Vagina (tissue), 2 donors: ENCODE measurements at regions not wholly inside any gene's neighbourhood (a gene's known extent, or its start where the extent isn't known, plus 50 kb on each side); places are given as distances from the start of the nearest gene placed in this dataset.

ENCODE experiments used
- POLR2A ChIP-seq, 2 donors: fragments of 450-650 bp; IDR thresholded peaks; one replicate each; pipeline ENCODE4 v1.6.1; 2017; ENCODE audit warnings: antibody characterized with exemption in 2 of 2, mild to moderate bottlenecking in 2 of 2, moderate library complexity in 2 of 2
- POLR2AphosphoS5 ChIP-seq, 2 donors: sonication (generic); formaldehyde crosslinking; IDR thresholded peaks; one replicate each; pipeline ENCODE4 v1.9.0; 2017; ENCODE audit warnings: antibody characterized with exemption in 2 of 2, mild to moderate bottlenecking in 2 of 2, low read depth in 1 of 2; ENCODE audit not compliant: insufficient read depth in 1 of 2
- TF ChIP-seq, protein P1 (sequence below), 3 experiments: fragments of 450-650 bp in 2 of 3; fragments of 200-600 bp in 1 of 3; sonication (generic) in 1 of 3; IDR thresholded peaks; one replicate each; pipeline ENCODE4 v1.5.1; 2017 to 2019; ENCODE audit warnings: antibody characterized with exemption in 3 of 3, mild to moderate bottlenecking in 2 of 3, moderate library complexity in 2 of 3

GRCh38 chr5:2684606-2685005, 66.9 kb downstream of the IRX2 start:
- TF ChIP-seq, protein P1, sequence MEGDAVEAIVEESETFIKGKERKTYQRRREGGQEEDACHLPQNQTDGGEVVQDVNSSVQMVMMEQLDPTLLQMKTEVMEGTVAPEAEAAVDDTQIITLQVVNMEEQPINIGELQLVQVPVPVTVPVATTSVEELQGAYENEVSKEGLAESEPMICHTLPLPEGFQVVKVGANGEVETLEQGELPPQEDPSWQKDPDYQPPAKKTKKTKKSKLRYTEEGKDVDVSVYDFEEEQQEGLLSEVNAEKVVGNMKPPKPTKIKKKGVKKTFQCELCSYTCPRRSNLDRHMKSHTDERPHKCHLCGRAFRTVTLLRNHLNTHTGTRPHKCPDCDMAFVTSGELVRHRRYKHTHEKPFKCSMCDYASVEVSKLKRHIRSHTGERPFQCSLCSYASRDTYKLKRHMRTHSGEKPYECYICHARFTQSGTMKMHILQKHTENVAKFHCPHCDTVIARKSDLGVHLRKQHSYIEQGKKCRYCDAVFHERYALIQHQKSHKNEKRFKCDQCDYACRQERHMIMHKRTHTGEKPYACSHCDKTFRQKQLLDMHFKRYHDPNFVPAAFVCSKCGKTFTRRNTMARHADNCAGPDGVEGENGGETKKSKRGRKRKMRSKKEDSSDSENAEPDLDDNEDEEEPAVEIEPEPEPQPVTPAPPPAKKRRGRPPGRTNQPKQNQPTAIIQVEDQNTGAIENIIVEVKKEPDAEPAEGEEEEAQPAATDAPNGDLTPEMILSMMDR (IDR thresholded peaks at IDR 0.05): no peak
- TF ChIP-seq POLR2A (IDR thresholded peaks at IDR 0.05) (no peak), POLR2AphosphoS5 (IDR thresholded peaks at IDR 0.05; ENCODE audit: insufficient read depth in 1 of 2, low read depth in 1 of 2) (no peak)
